ENCODE measurements at regions not wholly inside any gene's neighbourhood (a gene's known extent, or its start where the extent isn't known, plus 50 kb on each side); places are given as distances from the start of the nearest gene placed in this dataset.
"Not testable (repeated sequence)": the region's sequence is repeated elsewhere in the genome, so short reads cannot be mapped to it uniquely, and the experiment has no call there.

DNA sequence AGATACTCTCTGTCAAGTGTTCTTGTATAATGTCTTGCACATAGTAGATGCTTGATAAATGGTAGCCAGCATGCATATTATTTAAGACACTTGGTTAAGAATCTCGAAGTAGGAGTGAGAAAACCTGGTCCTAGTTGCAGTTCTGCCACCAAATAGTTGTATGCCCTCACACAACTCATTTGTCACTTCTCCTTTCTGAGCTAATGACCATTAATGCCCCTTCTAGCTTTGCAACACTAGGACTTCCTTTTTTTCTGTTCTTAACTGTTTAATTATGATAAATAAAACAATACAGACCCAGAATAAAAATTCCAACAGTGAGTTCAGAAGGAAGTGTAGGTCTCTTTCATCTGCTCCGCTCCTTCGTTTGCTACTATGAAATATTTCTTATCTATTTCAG is 453.6 kb downstream of the TMEM135 start:
- in situ Hi-C loops (cut with MboI; ENCODE audit: low sequenced_read_pairs), result no loop called here

GRCh38 chr11:87490671-87491070 is 452.9 kb downstream of the TMEM135 start:
- in situ Hi-C loops (cut with MboI; ENCODE audit: low sequenced_read_pairs), result no loop called here

- in situ Hi-C loops (cut with MboI; ENCODE audit: low sequenced_read_pairs), result no loop called here
Observed at GRCh38 chr11:87484566-87484965, 446.8 kb downstream of the TMEM135 start.

DNA sequence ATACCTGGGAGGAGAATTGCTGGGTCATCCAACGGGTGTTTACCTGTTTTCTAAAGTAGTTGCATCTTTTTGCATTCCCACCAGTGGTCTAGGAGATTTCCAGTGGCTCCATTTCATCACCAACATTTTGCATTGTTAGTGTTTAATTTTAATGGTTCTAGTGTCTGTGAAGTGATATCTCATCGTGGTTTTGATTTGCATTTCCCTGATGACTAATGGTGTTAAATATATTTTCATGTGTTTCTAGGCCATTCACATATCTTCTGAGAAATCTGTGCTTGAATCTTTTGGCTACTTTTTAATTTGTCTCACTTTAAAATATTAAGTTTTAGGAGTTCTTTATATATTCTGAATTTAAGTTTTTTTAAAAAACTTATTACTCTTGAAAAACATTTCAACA is 439.6 kb downstream of the TMEM135 start:
- in situ Hi-C loops (cut with MboI; ENCODE audit: low sequenced_read_pairs), result no loop called here

GRCh38 chr11:87473174-87473573 is 435.4 kb downstream of the TMEM135 start:
- in situ Hi-C loops (cut with MboI; ENCODE audit: low sequenced_read_pairs), result no loop called here

- in situ Hi-C loops (cut with MboI; ENCODE audit: low sequenced_read_pairs), result no loop called here
Observed at GRCh38 chr11:87466223-87466622, 428.5 kb downstream of the TMEM135 start.

GRCh38 chr11:87465716-87466115 is 428.0 kb downstream of the TMEM135 start:
- in situ Hi-C loops (cut with MboI; ENCODE audit: low sequenced_read_pairs), result no loop called here

- in situ Hi-C loops (cut with MboI; ENCODE audit: low sequenced_read_pairs), result no loop called here
Observed at GRCh38 chr11:87463486-87464102, 425.9 kb downstream of the TMEM135 start.

- in situ Hi-C loops (cut with MboI; ENCODE audit: low sequenced_read_pairs), result no loop called here
Observed at GRCh38 chr11:87462171-87462570, 424.4 kb downstream of the TMEM135 start.

GRCh38 chr11:87460842-87461637 is 423.3 kb downstream of the TMEM135 start:
- in situ Hi-C loops (cut with MboI; ENCODE audit: low sequenced_read_pairs), result no loop called here

DNA sequence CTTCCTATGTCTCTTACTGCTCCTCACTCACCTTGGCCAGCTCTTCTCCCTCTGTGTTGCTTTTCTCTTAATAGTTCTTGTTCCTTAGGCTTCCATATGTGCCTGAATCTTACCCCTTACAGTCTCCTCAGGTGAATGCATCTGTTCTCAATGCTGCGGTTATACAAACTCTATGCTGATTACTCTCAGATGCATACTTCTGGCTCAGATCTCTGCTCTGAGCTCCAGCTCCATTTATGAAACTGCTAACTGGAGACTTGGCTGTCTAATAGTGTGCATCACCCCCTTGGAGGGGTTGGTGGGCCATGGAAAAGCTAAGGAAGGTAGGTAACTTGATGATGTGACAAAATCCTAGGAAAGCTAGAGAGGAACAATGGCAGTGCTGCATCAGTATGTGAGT is 422.5 kb downstream of the TMEM135 start:
- in situ Hi-C loops (cut with MboI; ENCODE audit: low sequenced_read_pairs), result no loop called here

- in situ Hi-C loops (cut with MboI; ENCODE audit: low sequenced_read_pairs), result no loop called here
Observed at GRCh38 chr11:87459351-87459750, 421.6 kb downstream of the TMEM135 start.

GRCh38 chr11:87456499-87456898 is 418.8 kb downstream of the TMEM135 start:
- in situ Hi-C loops (cut with MboI; ENCODE audit: low sequenced_read_pairs), result no loop called here

DNA sequence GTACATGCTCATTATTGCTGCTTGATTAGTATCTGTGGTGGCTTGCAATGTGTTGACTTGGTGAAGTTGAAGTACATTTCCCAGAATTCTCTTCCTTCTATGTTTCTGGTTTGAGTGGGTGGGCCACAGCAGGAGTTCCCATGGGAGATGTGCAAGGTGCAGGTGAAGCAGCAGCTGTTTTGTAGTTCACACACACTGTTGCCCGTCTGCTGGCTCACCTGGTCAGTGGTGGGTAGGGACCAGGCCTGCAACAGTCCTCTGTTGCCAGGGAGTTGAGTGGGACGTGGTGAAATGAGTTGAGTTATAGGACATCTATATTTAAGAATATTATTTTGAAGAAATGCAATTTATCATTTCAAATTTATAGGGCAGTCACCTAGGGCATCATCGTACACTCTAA is 417.4 kb downstream of the TMEM135 start:
- in situ Hi-C loops (cut with MboI; ENCODE audit: low sequenced_read_pairs), result no loop called here

- in situ Hi-C loops (cut with MboI; ENCODE audit: low sequenced_read_pairs), result no loop called here
Observed at GRCh38 chr11:87454241-87454640, 416.5 kb downstream of the TMEM135 start.

DNA sequence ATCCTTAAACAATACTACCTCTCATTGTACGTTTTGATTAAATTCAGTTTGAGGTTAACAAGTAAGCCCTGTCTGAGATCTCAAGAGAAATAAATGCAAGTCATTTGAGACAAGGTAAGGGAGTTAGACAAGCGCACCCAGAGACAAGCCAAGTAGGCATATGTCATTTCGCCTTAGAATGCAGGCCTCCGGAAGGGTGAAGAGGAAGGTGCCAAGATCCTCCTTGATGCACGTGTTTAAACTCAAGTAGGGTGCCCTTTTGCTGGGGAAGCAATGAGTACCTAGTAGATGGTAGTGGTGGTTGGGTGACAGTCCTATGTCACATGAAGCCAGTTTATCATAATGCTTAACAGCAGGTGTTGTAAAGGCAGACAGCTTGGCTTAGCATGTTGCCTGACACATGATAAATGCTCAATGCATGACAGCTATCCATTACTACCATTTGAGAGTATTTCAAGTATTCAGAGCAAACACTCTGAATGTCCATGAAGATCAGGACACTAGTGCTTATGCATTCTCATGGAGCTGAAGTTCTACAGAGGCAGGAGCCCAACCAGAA is 415.9 kb downstream of the TMEM135 start:
- in situ Hi-C loops (cut with MboI; ENCODE audit: low sequenced_read_pairs), result no loop called here

DNA sequence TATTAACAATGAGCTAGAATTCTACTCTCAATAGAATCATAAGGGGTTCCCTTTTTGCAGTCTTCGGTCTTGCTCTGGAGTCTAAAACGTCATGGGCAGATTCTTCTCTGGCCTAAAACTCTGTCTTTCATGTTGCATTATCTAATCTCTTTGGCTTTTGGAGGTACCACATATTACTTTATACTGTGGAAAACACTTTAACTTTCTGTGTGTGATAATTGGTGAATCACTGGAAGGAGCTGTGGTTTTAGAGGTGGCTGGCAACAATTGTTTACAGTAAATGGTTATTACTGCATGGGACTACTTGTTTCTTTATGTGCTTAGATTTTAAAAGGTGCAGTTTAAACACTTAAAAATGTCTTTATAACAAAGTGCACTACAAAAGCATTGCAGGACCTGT is 414.3 kb downstream of the TMEM135 start:
- in situ Hi-C loops (cut with MboI; ENCODE audit: low sequenced_read_pairs), result not testable (repeated sequence)

- in situ Hi-C loops (cut with MboI; ENCODE audit: low sequenced_read_pairs), result no loop called here
Observed at GRCh38 chr11:87451395-87451794, 413.7 kb downstream of the TMEM135 start.

GRCh38 chr11:87447606-87448005 is 409.9 kb downstream of the TMEM135 start:
- in situ Hi-C loops (cut with MboI; ENCODE audit: low sequenced_read_pairs), result no loop called here

DNA sequence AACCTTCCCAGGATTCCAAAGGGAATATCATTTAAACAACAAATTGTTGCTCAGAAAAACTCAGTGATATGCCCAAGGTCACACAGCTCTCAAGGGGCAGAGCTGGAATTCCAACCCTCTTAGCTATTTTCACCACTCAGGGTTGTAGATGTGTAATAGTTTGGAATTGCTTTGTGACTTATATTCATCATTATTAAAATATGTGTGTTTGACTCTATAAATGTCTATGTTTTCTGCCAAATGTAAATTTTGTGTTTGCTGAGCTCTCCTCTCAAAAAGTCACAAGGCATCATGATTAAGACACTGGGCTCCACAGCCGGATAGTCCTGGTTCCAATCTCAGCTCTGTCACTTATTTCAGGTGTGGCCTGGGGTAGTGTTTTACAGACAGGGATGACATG is 407.3 kb downstream of the TMEM135 start:
- in situ Hi-C loops (cut with MboI; ENCODE audit: low sequenced_read_pairs), result no loop called here

- in situ Hi-C loops (cut with MboI; ENCODE audit: low sequenced_read_pairs), result no loop called here
Observed at GRCh38 chr11:87443707-87444106, 406.0 kb downstream of the TMEM135 start.

- in situ Hi-C loops (cut with MboI; ENCODE audit: low sequenced_read_pairs), result no loop called here
Observed at GRCh38 chr11:87440076-87440770, 402.5 kb downstream of the TMEM135 start.

Data from HL-60/S4 treated with retinoic acid at 250 ng/mL for 4 days and 3 days (cell line).